ENCODE measurements at regions not wholly inside any gene's neighbourhood (a gene's known extent, or its start where the extent isn't known, plus 50 kb on each side); places are given as distances from the start of the nearest gene placed in this dataset.

GRCh38 chrX:98068024-98068580 is 1184.4 kb downstream of the RPA4 start:
- Histone ChIP-seq H3K79me2 (ENCODE audit: insufficient read depth, low read depth, low read length) (no peaks in the 10 kb centered on the region), H4K20me1 (ENCODE audit: insufficient read depth, low read length) (no peaks in the 10 kb centered on the region), H2AFZ (ENCODE audit: low read length) (no peak overlapping the region), H3K36me3 (ENCODE audit: insufficient read depth, low read length) (no peaks in the 10 kb centered on the region), H3K9me3 (ENCODE audit: low read length) (no peaks in the 10 kb centered on the region), H3K9me2 (ENCODE audit: insufficient read depth, low read length) (no peaks in the 10 kb centered on the region), H3K4me2 (ENCODE audit: low read length) (no peak overlapping the region), H3K27ac (ENCODE audit: low read depth, low read length, poor library complexity, severe bottlenecking) (no peak overlapping the region), H3K4me3 (ENCODE audit: low read depth, low read length, poor library complexity, severe bottlenecking) (no peak overlapping the region), H3K4me1 (ENCODE audit: insufficient read depth, low read length, poor library complexity, severe bottlenecking) (no peaks in the 10 kb centered on the region)
- intact Hi-C loops (cut with micrococcal nuclease; ENCODE audit: unreplicated experiment) = no loop called here
- TF ChIP-seq CTCF (conservative IDR thresholded peaks at IDR 0.05; ENCODE audit: low read length) = no peak
- TF ChIP-seq EZH2phosphoT487 (IDR thresholded peaks at IDR 0.05; ENCODE audit: borderline replicate concordance, low read depth, low read length) = no peak
- no peak for DNase-seq (ENCODE audit: low spot score)
- BruUV-seq (replicated peaks) = no TSS peak
- POLR2A ChIA-PET = interaction anchor here (0.7 kb wide), 1 partner anchor 1534 kb away, joined by 3 read pairs; no protein-coding TSS in a partner anchor
- CTCF ChIA-PET (ENCODE audit: unreplicated experiment) = no interaction called here

GRCh38 chrX:98071331-98071730 is 1187.6 kb downstream of the RPA4 start:
- TF ChIP-seq EZH2phosphoT487 (IDR thresholded peaks at IDR 0.05; ENCODE audit: borderline replicate concordance, low read depth, low read length) (no peak), CTCF (conservative IDR thresholded peaks at IDR 0.05; ENCODE audit: low read length) (no peak)
- intact Hi-C loops (cut with micrococcal nuclease; ENCODE audit: unreplicated experiment) = no loop called here
- no peaks in the 10 kb centered on the region for H4K20me1 ChIP-seq (ENCODE audit: insufficient read depth, low read length)
- H3K79me2 ChIP-seq (ENCODE audit: insufficient read depth, low read depth, low read length) = no peaks in the 10 kb centered on the region
- CTCF ChIA-PET (ENCODE audit: unreplicated experiment) = no interaction called here
- H3K4me2 ChIP-seq (ENCODE audit: low read length) = no peak overlapping the region
- no peak overlapping the region for H3K4me3 ChIP-seq (ENCODE audit: low read depth, low read length, poor library complexity, severe bottlenecking)
- BruUV-seq (replicated peaks) = no TSS peak
- H3K36me3 ChIP-seq (ENCODE audit: insufficient read depth, low read length) = no peaks in the 10 kb centered on the region
- H3K4me1 ChIP-seq (ENCODE audit: insufficient read depth, low read length, poor library complexity, severe bottlenecking) = no peaks in the 10 kb centered on the region
- H3K9me3 ChIP-seq (ENCODE audit: low read length) = no peaks in the 10 kb centered on the region
- no peak overlapping the region for H2AFZ ChIP-seq (ENCODE audit: low read length)
- no peaks in the 10 kb centered on the region for H3K9me2 ChIP-seq (ENCODE audit: insufficient read depth, low read length)
- DNase-seq (ENCODE audit: low spot score) = no peak
- POLR2A ChIA-PET = interaction anchor here (0.7 kb wide), 1 partner anchor 47 kb away, joined by 3 read pairs; no protein-coding TSS in a partner anchor
- no peak overlapping the region for H3K27ac ChIP-seq (ENCODE audit: low read depth, low read length, poor library complexity, severe bottlenecking)

- Histone ChIP-seq H3K4me3 (ENCODE audit: low read depth, low read length, poor library complexity, severe bottlenecking) (no peak overlapping the region), H4K20me1 (ENCODE audit: insufficient read depth, low read length) (no peaks in the 10 kb centered on the region), H3K9me3 (ENCODE audit: low read length) (no peaks in the 10 kb centered on the region), H3K79me2 (ENCODE audit: insufficient read depth, low read depth, low read length) (no peaks in the 10 kb centered on the region), H2AFZ (ENCODE audit: low read length) (no peak overlapping the region), H3K4me2 (ENCODE audit: low read length) (no peak overlapping the region), H3K9me2 (ENCODE audit: insufficient read depth, low read length) (no peaks in the 10 kb centered on the region), H3K4me1 (ENCODE audit: insufficient read depth, low read length, poor library complexity, severe bottlenecking) (no peaks in the 10 kb centered on the region), H3K27ac (ENCODE audit: low read depth, low read length, poor library complexity, severe bottlenecking) (no peak overlapping the region), H3K36me3 (ENCODE audit: insufficient read depth, low read length) (no peaks in the 10 kb centered on the region)
- TF ChIP-seq CTCF (conservative IDR thresholded peaks at IDR 0.05; ENCODE audit: low read length) (no peak), EZH2phosphoT487 (IDR thresholded peaks at IDR 0.05; ENCODE audit: borderline replicate concordance, low read depth, low read length) (no peak)
- intact Hi-C loops (cut with micrococcal nuclease; ENCODE audit: unreplicated experiment) = no loop called here
- no TSS peak for BruUV-seq (replicated peaks)
- no peak for DNase-seq (ENCODE audit: low spot score)
- CTCF ChIA-PET (ENCODE audit: unreplicated experiment) = no interaction called here
- POLR2A ChIA-PET = interaction anchor here (0.6 kb wide), 1 partner anchor 197 kb away, joined by 3 read pairs; no protein-coding TSS in a partner anchor
These were observed 1193.7 kb downstream of the RPA4 start for GRCh38 chrX:98077440-98077839.
